Endodermal cell (in vitro differentiated cells): ENCODE measurements at regions not wholly inside any gene's neighbourhood (a gene's known extent, or its start where the extent isn't known, plus 50 kb on each side); places are given as distances from the start of the nearest gene placed in this dataset.

Experiments used
- DNase-seq: peaks from one replicate; pipeline ENCODE4 v3.0.0-alpha.2; 2017
- H3K27ac ChIP-seq: 2 replicates; pipeline ENCODE4 v1.5.1; 2013; ENCODE audit warnings: mild to moderate bottlenecking, low read depth, low read length, moderate library complexity
- H3K27me3 ChIP-seq: 2 replicates; pipeline ENCODE4 v1.6.1; 2013; ENCODE audit warnings: mild to moderate bottlenecking, low read length, moderate library complexity; ENCODE audit not compliant: insufficient read depth, control insufficient read depth, poor library complexity, severe bottlenecking
- H3K36me3 ChIP-seq: 2 replicates; pipeline ENCODE4 v1.7.0; 2013; ENCODE audit warnings: mild to moderate bottlenecking, low read length, moderate library complexity; ENCODE audit not compliant: control insufficient read depth, insufficient read depth
- H3K4me1 ChIP-seq: one replicate; pipeline ENCODE4 v1.7.0; 2013; ENCODE audit warnings: low read length; ENCODE audit not compliant: control insufficient read depth, insufficient read depth
- H3K4me3 ChIP-seq: 2 replicates; pipeline ENCODE4 v1.5.1; 2013; ENCODE audit warnings: mild to moderate bottlenecking, low read length, moderate library complexity
- H3K9ac ChIP-seq: 2 replicates; pipeline ENCODE4 v1.6.1; 2013; ENCODE audit warnings: mild to moderate bottlenecking, low read length, moderate library complexity; ENCODE audit not compliant: poor library complexity, severe bottlenecking; ENCODE audit errors: extremely low read depth
- H3K9me3 ChIP-seq: 2 replicates; pipeline ENCODE4 v1.6.1; 2013; ENCODE audit warnings: mild to moderate bottlenecking, low read length, moderate library complexity; ENCODE audit not compliant: control insufficient read depth
- H3K27ac Mint-ChIP-seq: 2 replicates; pipeline ENCODE4 v1.8.0; 2020; ENCODE audit warnings: mixed read lengths
- H3K27me3 Mint-ChIP-seq: 2 replicates; pipeline ENCODE4 v1.8.0; 2021; ENCODE audit warnings: mild to moderate bottlenecking, mixed read lengths; ENCODE audit not compliant: insufficient read depth
- H3K36me3 Mint-ChIP-seq: 2 replicates; pipeline ENCODE4 v1.8.0; 2020; ENCODE audit warnings: low read depth, mixed read lengths
- H3K4me1 Mint-ChIP-seq: 2 replicates; pipeline ENCODE4 v1.8.0; 2020; ENCODE audit warnings: mixed read lengths
- H3K4me3 Mint-ChIP-seq: 2 replicates; pipeline ENCODE4 v1.8.0; 2020; ENCODE audit warnings: mild to moderate bottlenecking, moderate library complexity, mixed read lengths
- H3K9me3 Mint-ChIP-seq: 2 replicates; pipeline ENCODE4 v1.8.0; 2020; ENCODE audit warnings: mild to moderate bottlenecking, mixed read lengths
- WGBS, 2 experiments: methylation state at CpG; one replicate each; pipeline versions ENCODE4 v1.1.5 to v1.1.7; 2013; ENCODE audit warnings: missing lambda C conversion rate in 2 of 2, mixed read lengths in 1 of 2; ENCODE audit not compliant: insufficient coverage in 1 of 2, insufficient read length in 1 of 2; 5-methylcytosine and 5-hydroxymethylcytosine counted together
- TF ChIP-seq, protein P1 (sequence below): fragments of 200-600 bp; sonication (generic); conservative IDR thresholded peaks from 2 replicates; pipeline ENCODE4 v1.5.0; 2021; ENCODE audit warnings: antibody characterized with exemption, mild to moderate bottlenecking

DNA sequence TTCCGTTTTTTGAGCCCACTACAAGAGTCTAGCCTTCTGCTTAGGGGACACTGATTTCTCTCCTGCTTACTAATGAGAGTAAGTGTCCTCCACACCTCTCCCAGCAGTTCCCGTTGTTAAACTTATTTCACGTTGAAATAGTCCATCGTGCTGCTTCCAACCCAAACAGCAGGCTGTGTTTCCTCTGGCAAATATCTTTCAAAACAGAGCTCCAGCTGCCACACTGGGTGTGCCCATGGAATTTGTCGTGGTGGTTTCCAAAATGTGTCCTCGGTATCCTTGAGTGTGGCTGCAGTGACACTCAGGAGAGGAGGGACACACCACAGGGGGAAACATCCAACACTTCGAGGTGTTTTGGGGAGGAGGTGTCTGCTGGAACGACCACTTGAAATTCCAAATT is 176.5 kb upstream of the RALGAPA2 start:
- no peak for DNase-seq
- H3K4me3 ChIP-seq: no peak overlapping the region
- no peaks in the 10 kb centered on the region for H3K36me3 Mint-ChIP-seq
- H3K4me3 Mint-ChIP-seq: no peak overlapping the region
- H3K27me3 Mint-ChIP-seq: peaks cover 90% of the 10 kb centered on the region
- H3K4me1 ChIP-seq: peaks cover 6% of the 10 kb centered on the region
- no peak overlapping the region for H3K27ac ChIP-seq
- H3K9me3 ChIP-seq: no peaks in the 10 kb centered on the region
- H3K9ac ChIP-seq: no peak overlapping the region
- H3K27ac Mint-ChIP-seq: no peak overlapping the region
- H3K9me3 Mint-ChIP-seq: no peaks in the 10 kb centered on the region
- peaks cover 26% of the 10 kb centered on the region for H3K4me1 Mint-ChIP-seq
- peaks cover 97% of the 10 kb centered on the region for H3K27me3 ChIP-seq
- WGBS, 2 experiments: 69 to 79% methylated on average over 7 to 8 of the region's 8 CpGs
- H3K36me3 ChIP-seq: no peaks in the 10 kb centered on the region
- TF ChIP-seq, protein P1, sequence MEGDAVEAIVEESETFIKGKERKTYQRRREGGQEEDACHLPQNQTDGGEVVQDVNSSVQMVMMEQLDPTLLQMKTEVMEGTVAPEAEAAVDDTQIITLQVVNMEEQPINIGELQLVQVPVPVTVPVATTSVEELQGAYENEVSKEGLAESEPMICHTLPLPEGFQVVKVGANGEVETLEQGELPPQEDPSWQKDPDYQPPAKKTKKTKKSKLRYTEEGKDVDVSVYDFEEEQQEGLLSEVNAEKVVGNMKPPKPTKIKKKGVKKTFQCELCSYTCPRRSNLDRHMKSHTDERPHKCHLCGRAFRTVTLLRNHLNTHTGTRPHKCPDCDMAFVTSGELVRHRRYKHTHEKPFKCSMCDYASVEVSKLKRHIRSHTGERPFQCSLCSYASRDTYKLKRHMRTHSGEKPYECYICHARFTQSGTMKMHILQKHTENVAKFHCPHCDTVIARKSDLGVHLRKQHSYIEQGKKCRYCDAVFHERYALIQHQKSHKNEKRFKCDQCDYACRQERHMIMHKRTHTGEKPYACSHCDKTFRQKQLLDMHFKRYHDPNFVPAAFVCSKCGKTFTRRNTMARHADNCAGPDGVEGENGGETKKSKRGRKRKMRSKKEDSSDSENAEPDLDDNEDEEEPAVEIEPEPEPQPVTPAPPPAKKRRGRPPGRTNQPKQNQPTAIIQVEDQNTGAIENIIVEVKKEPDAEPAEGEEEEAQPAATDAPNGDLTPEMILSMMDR: no peak

DNA sequence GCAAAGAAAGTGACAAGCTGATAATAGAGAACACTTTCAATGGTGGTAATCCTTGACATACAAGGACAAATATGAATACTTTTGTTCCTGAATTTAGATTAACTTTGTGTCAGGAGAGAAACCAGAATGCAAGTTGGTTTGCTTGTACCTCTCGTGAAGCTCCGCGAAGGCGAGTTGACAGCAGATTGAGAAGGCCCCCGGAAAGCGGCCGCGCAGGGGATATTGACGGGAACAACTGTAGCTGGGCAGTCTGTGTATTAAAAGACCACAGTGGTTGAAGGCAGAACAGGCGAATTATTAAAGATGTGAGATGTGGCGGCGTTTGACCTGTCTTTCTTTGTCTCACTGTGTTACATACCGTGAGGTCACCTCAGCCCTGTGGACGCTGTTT is 175.8 kb upstream of the RALGAPA2 start:
- H3K4me1 ChIP-seq: peaks cover 6% of the 10 kb centered on the region
- peaks cover 92% of the 10 kb centered on the region for H3K27me3 Mint-ChIP-seq
- no peak overlapping the region for H3K4me3 ChIP-seq
- H3K36me3 ChIP-seq: no peaks in the 10 kb centered on the region
- H3K9me3 Mint-ChIP-seq: no peaks in the 10 kb centered on the region
- no peak overlapping the region for H3K9ac ChIP-seq
- TF ChIP-seq, protein P1: no peak
- H3K27ac ChIP-seq: no peak overlapping the region
- WGBS, 2 experiments: 73 to 75% methylated on average over 14 of the region's 14 CpGs
- peaks cover 97% of the 10 kb centered on the region for H3K27me3 ChIP-seq
- no peak overlapping the region for H3K4me3 Mint-ChIP-seq
- no peak for DNase-seq
- peaks cover 26% of the 10 kb centered on the region for H3K4me1 Mint-ChIP-seq
- H3K36me3 Mint-ChIP-seq: no peaks in the 10 kb centered on the region
- H3K27ac Mint-ChIP-seq: no peak overlapping the region
- no peaks in the 10 kb centered on the region for H3K9me3 ChIP-seq

DNA sequence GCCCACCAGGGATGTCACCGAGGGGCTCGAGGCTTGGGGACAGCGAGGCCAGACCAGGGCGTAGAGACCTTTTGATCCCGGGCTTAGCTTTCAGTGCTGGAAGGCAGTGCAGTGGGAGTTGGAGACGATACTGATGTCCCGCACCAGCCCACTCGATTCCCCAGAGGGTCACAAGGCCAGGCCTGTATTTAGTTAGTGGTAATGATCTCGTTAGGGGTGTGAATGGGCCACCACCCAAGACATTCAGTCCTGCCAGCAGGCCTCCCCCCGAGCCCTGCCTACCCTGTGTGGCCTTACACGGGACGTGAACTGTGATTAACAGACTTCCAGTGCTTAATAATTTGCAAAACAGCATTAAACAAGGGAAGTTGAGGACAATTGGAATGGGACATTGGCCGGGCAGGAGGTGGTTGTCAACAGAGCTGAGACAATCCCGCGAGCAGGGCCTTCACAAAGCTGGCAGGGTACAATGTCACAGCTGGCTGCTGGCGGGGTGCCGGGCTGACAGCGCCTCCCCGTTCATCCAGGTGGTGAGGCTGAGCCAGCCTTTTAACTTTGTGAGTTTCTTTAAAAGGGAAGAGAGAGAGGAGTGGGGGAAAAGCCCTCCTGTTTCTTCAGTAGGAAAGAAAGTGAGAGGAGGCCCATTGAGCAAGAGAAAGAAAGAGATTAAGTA is 175.3 kb upstream of the RALGAPA2 start:
- peaks cover 25% of the 10 kb centered on the region for H3K4me1 Mint-ChIP-seq
- H3K4me1 ChIP-seq: peaks cover 6% of the 10 kb centered on the region
- peaks cover 97% of the 10 kb centered on the region for H3K27me3 ChIP-seq
- peak overlapping the region; percentile 9 for H3K27ac ChIP-seq
- no peaks in the 10 kb centered on the region for H3K9me3 Mint-ChIP-seq
- no peaks in the 10 kb centered on the region for H3K36me3 Mint-ChIP-seq
- no peaks in the 10 kb centered on the region for H3K9me3 ChIP-seq
- no peaks in the 10 kb centered on the region for H3K36me3 ChIP-seq
- 10 to 32% methylated on average over 7 to 19 of the region's 19 CpGs for WGBS, 2 experiments
- H3K27ac Mint-ChIP-seq: no peak overlapping the region
- no peak overlapping the region for H3K4me3 Mint-ChIP-seq
- H3K9ac ChIP-seq: no peak overlapping the region
- TF ChIP-seq, protein P1: peak; percentile 24
- peaks cover 89% of the 10 kb centered on the region for H3K27me3 Mint-ChIP-seq
- peak; percentile 91 for DNase-seq
- H3K4me3 ChIP-seq: no peak overlapping the region
